GM12878 (cell line): ENCODE measurements at regions not wholly inside any gene's neighbourhood (a gene's known extent, or its start where the extent isn't known, plus 50 kb on each side); places are given as distances from the start of the nearest gene placed in this dataset.

ENCODE experiments used
- ATAC-seq: fragments of 200-7000 bp; cut with Tn5 transposase; 3 replicates; pipeline ENCODE4 v1.9.1; 2020; ENCODE audit warnings: mild to moderate bottlenecking, moderate library complexity
- BruUV-seq: library from RNA; stranded (reverse); fragments of 400-500 nt; replicated peaks from 2 replicates; lab custom pipeline; 2021; lab: Mats Ljungman, UMichigan
- CTCF ChIA-PET: fragments of 300-600 bp; sonication (Branson Sonifier 250); formaldehyde crosslinking; extraction: SDS; loops from one replicate; lab custom pipeline; 2021; ENCODE audit warnings: inconsistent platforms; lab: Yijun Ruan, JAX
- POLR2A ChIA-PET: fragments of 350-600 bp; formaldehyde crosslinking; extraction: SDS; loops from one replicate; lab custom pipeline; 2021; ENCODE audit warnings: inconsistent platforms; lab: Charles Lee
- RAD21 ChIA-PET: fragments of 300-600 bp; sonication (Branson Sonifier 250); formaldehyde crosslinking; loops from one replicate; lab custom pipeline; 2023; ENCODE audit warnings: antibody characterized with exemption; ENCODE audit not compliant: unreplicated experiment; lab: Charles Lee
- SMC1A ChIA-PET: fragments of 300-600 bp; sonication (Branson Sonifier 250); formaldehyde crosslinking; loops from one replicate; lab custom pipeline; 2023; ENCODE audit not compliant: unreplicated experiment, uncharacterized antibody; lab: Charles Lee
- DNase-seq: peaks from one replicate; pipeline ENCODE4 v3.0.0-alpha.2; 2011; ENCODE audit warnings: low read depth, low spot score
- FAIRE-seq: peaks from 3 replicates; lab custom pipeline; 2011; peaks lifted over from hg19 to GRCh38; lab: Jason Lieb, UNC
- H2AFZ ChIP-seq: 2 replicates; pipeline ENCODE4 v1.6.0; 2011; ENCODE audit warnings: low read depth, low read length, control low read depth; ENCODE audit not compliant: control insufficient read depth
- H3K27ac ChIP-seq: 2 replicates; pipeline ENCODE4 v1.5.1; 2011; ENCODE audit warnings: control low read depth; ENCODE audit not compliant: control insufficient read depth, insufficient read depth
- H3K27me3 ChIP-seq, 2 experiments: replicated peaks in 1 of 2; 2 replicates each; pipeline versions ENCODE4 v1.6.0 to v1.6.1; 2011; ENCODE audit warnings: low read length in 1 of 2; ENCODE audit not compliant: control insufficient read depth in 2 of 2, insufficient read depth in 2 of 2
- H3K36me3 ChIP-seq, 2 experiments: 2 replicates each; pipeline ENCODE4 v1.5.1; 2011; ENCODE audit warnings: low read length in 1 of 2; ENCODE audit not compliant: control insufficient read depth in 2 of 2, insufficient read depth in 2 of 2
- H3K4me1 ChIP-seq: 2 replicates; pipeline ENCODE4 v1.6.1; 2011; ENCODE audit warnings: mild to moderate bottlenecking, low read length, moderate library complexity, mixed read lengths; ENCODE audit not compliant: control insufficient read depth, insufficient read depth
- H3K4me2 ChIP-seq: 2 replicates; pipeline ENCODE4 v1.6.0; 2011; ENCODE audit warnings: control low read depth; ENCODE audit not compliant: control insufficient read depth, insufficient read depth
- H3K4me3 ChIP-seq: fragments of 200-600 bp; sonication (generic); 2 replicates; pipeline ENCODE4 v1.5.1; 2016
- H3K79me2 ChIP-seq: 2 replicates; pipeline ENCODE4 v1.6.0; 2011; ENCODE audit warnings: low read length; ENCODE audit not compliant: control insufficient read depth, insufficient read depth
- H3K9ac ChIP-seq: 2 replicates; pipeline ENCODE4 v1.8.0; 2011; ENCODE audit warnings: low read length, control low read depth, mixed read lengths; ENCODE audit not compliant: control insufficient read depth, insufficient read depth
- H3K9me3 ChIP-seq: replicated peaks from 3 replicates; pipeline ENCODE4 v1.5.1; 2011; ENCODE audit warnings: mild to moderate bottlenecking, low read length; ENCODE audit not compliant: control insufficient read depth, insufficient read depth
- H4K20me1 ChIP-seq: 2 replicates; pipeline ENCODE4 v1.6.0; 2011; ENCODE audit not compliant: control insufficient read depth, insufficient read depth
- CREB1 ChIP-seq: IDR thresholded peaks from 2 replicates; pipeline ENCODE4 v1.6.1; 2012; ENCODE audit warnings: low read depth, mild to moderate bottlenecking, inconsistent platforms
- EGR1 ChIP-seq, 2 experiments: IDR thresholded peaks; 1 replicate in 1 of 2; 2 replicates in 1 of 2; pipeline ENCODE4 v1.6.1; 2011 to 2012; ENCODE audit warnings: low read depth in 2 of 2, low read length in 2 of 2, borderline replicate concordance in 1 of 2, mild to moderate bottlenecking in 1 of 2, moderate library complexity in 1 of 2
- FOXK2 ChIP-seq: fragments of 450-650 bp; IDR thresholded peaks from 2 replicates; pipeline ENCODE4 v1.6.1; 2017; ENCODE audit warnings: mild to moderate bottlenecking, moderate library complexity
- IKZF2 ChIP-seq, 2 experiments: fragments of 450-650 bp; IDR thresholded peaks; 2 replicates each; pipeline ENCODE4 v1.6.1; 2017; ENCODE audit warnings: mild to moderate bottlenecking in 2 of 2, moderate library complexity in 2 of 2
- KAT2A ChIP-seq: conservative IDR thresholded peaks from 2 replicates; pipeline ENCODE4 v1.6.1; 2011; ENCODE audit warnings: low read depth, low read length; ENCODE audit not compliant: control insufficient read depth
- KLF5 ChIP-seq: fragments of 450-650 bp; IDR thresholded peaks from 2 replicates; pipeline ENCODE4 v1.6.1; 2014; ENCODE audit warnings: mild to moderate bottlenecking; ENCODE audit not compliant: partially characterized antibody
- SMARCA5 ChIP-seq: fragments of 450-650 bp; IDR thresholded peaks from 2 replicates; pipeline ENCODE4 v1.6.1; 2017; ENCODE audit warnings: mild to moderate bottlenecking
- YY1 ChIP-seq: IDR thresholded peaks from 2 replicates; pipeline ENCODE4 v1.6.1; 2011; ENCODE audit warnings: low read depth, mild to moderate bottlenecking, low read length
- WGBS: methylation state at CpG from one replicate; pipeline ENCODE4 v1.1.6; 2016; ENCODE audit warnings: low lambda C conversion rate; ENCODE audit not compliant: insufficient replicate concordance, insufficient coverage; ENCODE audit errors: missing lambda C conversion rate; 5-methylcytosine and 5-hydroxymethylcytosine counted together
- in situ Hi-C: fragments of 300-500 bp; cut with MboI; formaldehyde crosslinking; loops from 9 replicates; pipeline ENCODE4 v1.14.3; 2018; ENCODE audit warnings: mixed read lengths
- intact Hi-C: fragments of 100-400 bp; cut with micrococcal nuclease; formaldehyde crosslinking; loops from one replicate; pipeline ENCODE4 v1.14.2; 2022; ENCODE audit not compliant: unreplicated experiment
- TF ChIP-seq, protein P1 (sequence below): IDR thresholded peaks from 2 replicates; pipeline ENCODE4 v1.6.1; 2011; ENCODE audit warnings: borderline replicate concordance, low read depth, mild to moderate bottlenecking, moderate library complexity, mixed read lengths, low read length; ENCODE audit not compliant: insufficient read depth; ENCODE audit errors: extremely low read length
- TF ChIP-seq, protein P2 (sequence below): fragments of 450-650 bp; IDR thresholded peaks from 2 replicates; pipeline ENCODE4 v1.6.1; 2016; ENCODE audit warnings: mild to moderate bottlenecking
- TF ChIP-seq, protein P3 (sequence below): IDR thresholded peaks from 2 replicates; pipeline ENCODE4 v1.6.1; 2011; ENCODE audit warnings: low read depth, mild to moderate bottlenecking, low read length, moderate library complexity, borderline replicate concordance; ENCODE audit errors: extremely low read depth

DNA sequence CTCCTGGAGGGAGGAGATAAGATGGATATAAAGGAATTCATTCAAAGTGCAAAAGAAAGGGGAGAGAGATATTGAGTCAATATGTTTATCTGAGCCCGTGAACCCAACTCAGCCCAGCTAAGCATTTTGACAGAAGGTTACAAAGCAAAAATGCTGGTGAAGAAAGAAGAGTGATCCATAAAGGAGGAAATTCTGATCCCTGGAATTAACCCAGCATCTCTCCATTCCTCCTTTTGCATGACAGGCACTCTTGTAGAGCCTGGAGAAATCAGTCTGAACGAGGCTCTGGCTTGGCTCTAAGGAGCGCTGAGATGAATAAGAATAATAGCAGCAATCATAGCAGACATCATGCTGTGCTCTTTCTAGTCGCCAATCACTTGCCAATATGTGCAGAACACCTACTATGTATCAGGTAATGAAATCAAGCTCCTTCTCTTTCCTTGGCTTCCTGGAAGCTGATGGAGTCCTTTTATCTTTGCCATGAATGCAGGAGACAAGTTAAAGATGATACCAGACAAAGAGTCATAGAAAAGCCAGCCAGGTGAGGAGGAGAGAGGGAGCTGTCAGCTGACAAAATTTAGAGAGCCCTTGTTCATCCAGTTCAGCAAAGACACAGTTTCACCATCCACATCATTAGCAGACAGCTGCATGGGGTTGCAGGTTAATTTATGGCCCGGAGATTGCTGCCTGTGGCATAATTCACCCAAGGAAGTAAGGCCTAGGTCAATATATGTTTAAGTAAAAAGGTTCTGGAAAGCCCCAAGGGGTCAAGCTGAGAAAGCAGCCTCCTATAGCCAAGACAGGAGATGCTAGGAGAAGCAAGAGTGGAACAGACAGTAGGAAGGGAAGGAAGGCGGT lies 476.5 kb upstream of the TBX3 start:
- ATAC-seq = no peak
- ChIA-PET RAD21 (no interaction called here), POLR2A (no interaction called here), SMC1A (no interaction called here), CTCF (interaction anchor here (0.9 kb wide), 1 partner anchor 7 kb away, joined by 3 read pairs; no protein-coding TSS in a partner anchor)
- Histone ChIP-seq H2AFZ (no peak overlapping the region), H3K79me2 (no peaks in the 10 kb centered on the region), H3K4me2 (no peak overlapping the region), H3K9ac (no peak overlapping the region), H3K27me3 (no peaks in the 10 kb centered on the region), H3K4me3 (no peak overlapping the region), H4K20me1 (no peaks in the 10 kb centered on the region), H3K27ac (no peak overlapping the region), H3K9me3 (no peaks in the 10 kb centered on the region), H3K36me3 (no peaks in the 10 kb centered on the region), H3K4me1 (no peaks in the 10 kb centered on the region)
- no peak for TF ChIP-seq YY1
- no peak for TF ChIP-seq IKZF2 (IDR thresholded peaks at IDR 0.05)
- no peak for TF ChIP-seq KLF5
- TF ChIP-seq EGR1 (IDR thresholded peaks at IDR 0.05; ENCODE audit: borderline replicate concordance in 1 of 2, low read depth in 2 of 2, low read length in 2 of 2) = no peak
- TF ChIP-seq KAT2A = no peak
- TF ChIP-seq FOXK2 = no peak
- TF ChIP-seq CREB1 = no peak
- TF ChIP-seq, protein P1, sequence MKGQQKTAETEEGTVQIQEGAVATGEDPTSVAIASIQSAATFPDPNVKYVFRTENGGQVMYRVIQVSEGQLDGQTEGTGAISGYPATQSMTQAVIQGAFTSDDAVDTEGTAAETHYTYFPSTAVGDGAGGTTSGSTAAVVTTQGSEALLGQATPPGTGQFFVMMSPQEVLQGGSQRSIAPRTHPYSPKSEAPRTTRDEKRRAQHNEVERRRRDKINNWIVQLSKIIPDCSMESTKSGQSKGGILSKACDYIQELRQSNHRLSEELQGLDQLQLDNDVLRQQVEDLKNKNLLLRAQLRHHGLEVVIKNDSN = no peak
- TF ChIP-seq, protein P2, sequence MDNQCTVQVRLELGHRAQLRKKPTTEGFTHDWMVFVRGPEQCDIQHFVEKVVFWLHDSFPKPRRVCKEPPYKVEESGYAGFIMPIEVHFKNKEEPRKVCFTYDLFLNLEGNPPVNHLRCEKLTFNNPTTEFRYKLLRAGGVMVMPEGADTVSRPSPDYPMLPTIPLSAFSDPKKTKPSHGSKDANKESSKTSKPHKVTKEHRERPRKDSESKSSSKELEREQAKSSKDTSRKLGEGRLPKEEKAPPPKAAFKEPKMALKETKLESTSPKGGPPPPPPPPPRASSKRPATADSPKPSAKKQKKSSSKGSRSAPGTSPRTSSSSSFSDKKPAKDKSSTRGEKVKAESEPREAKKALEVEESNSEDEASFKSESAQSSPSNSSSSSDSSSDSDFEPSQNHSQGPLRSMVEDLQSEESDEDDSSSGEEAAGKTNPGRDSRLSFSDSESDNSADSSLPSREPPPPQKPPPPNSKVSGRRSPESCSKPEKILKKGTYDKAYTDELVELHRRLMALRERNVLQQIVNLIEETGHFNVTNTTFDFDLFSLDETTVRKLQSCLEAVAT = no peak
- TF ChIP-seq, protein P3, sequence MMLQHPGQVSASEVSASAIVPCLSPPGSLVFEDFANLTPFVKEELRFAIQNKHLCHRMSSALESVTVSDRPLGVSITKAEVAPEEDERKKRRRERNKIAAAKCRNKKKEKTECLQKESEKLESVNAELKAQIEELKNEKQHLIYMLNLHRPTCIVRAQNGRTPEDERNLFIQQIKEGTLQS = no peak
- no peak for TF ChIP-seq SMARCA5
- in situ Hi-C loops (no loop called here), intact Hi-C loops (no loop called here)
- no peak for FAIRE-seq
- DNase-seq = no peak
- no TSS peak for BruUV-seq
- WGBS = 17% methylated on average over 6 of the region's 6 CpGs
